ENCODE measurements at regions not wholly inside any gene's neighbourhood (a gene's known extent, or its start where the extent isn't known, plus 50 kb on each side); places are given as distances from the start of the nearest gene placed in this dataset.
"Not testable (repeated sequence)": the region's sequence is repeated elsewhere in the genome, so short reads cannot be mapped to it uniquely, and the experiment has no call there.

GRCh38 chr3:10676905-10677304 lies 139.1 kb upstream of the SLC6A11 start:
- H3K9me3 Mint-ChIP-seq, result no peaks in the 10 kb centered on the region
- no peak overlapping the region for H3K27ac Mint-ChIP-seq
- no peaks in the 10 kb centered on the region for H3K36me3 Mint-ChIP-seq (ENCODE audit: low read depth)
- DNase-seq, result no peak
- intact Hi-C loops (cut with micrococcal nuclease), result no loop called here
- H3K4me1 Mint-ChIP-seq, result no peaks in the 10 kb centered on the region
- no peak overlapping the region for H3K4me3 Mint-ChIP-seq
- peaks cover 8% of the 10 kb centered on the region for H3K27me3 Mint-ChIP-seq

- no peaks in the 10 kb centered on the region for H3K36me3 Mint-ChIP-seq (ENCODE audit: low read depth)
- intact Hi-C loops (cut with micrococcal nuclease), result no loop called here
- H3K27me3 Mint-ChIP-seq, result peaks cover 8% of the 10 kb centered on the region
- no peaks in the 10 kb centered on the region for H3K9me3 Mint-ChIP-seq
- H3K27ac Mint-ChIP-seq, result no peak overlapping the region
- no peaks in the 10 kb centered on the region for H3K4me1 Mint-ChIP-seq
- H3K4me3 Mint-ChIP-seq, result no peak overlapping the region
- no peak for DNase-seq
Measured at GRCh38 chr3:10678796-10679376, 137.1 kb upstream of the SLC6A11 start.

- DNase-seq, result no peak
- Mint-ChIP-seq H3K27ac (no peak overlapping the region), H3K9me3 (no peaks in the 10 kb centered on the region), H3K4me3 (no peak overlapping the region), H3K36me3 (ENCODE audit: low read depth) (no peaks in the 10 kb centered on the region), H3K27me3 (peaks cover 4% of the 10 kb centered on the region), H3K4me1 (no peaks in the 10 kb centered on the region)
- intact Hi-C loops (cut with micrococcal nuclease), result no loop called here
Measured at GRCh38 chr3:10680796-10681195, 135.2 kb upstream of the SLC6A11 start.

- Mint-ChIP-seq H3K4me1 (no peaks in the 10 kb centered on the region), H3K36me3 (ENCODE audit: low read depth) (no peaks in the 10 kb centered on the region), H3K4me3 (no peak overlapping the region), H3K9me3 (no peaks in the 10 kb centered on the region), H3K27ac (no peak overlapping the region), H3K27me3 (peaks cover 2% of the 10 kb centered on the region)
- intact Hi-C loops (cut with micrococcal nuclease), result no loop called here
- DNase-seq, result no peak
Measured at GRCh38 chr3:10682692-10683091, 133.3 kb upstream of the SLC6A11 start.

- Mint-ChIP-seq H3K4me1 (no peaks in the 10 kb centered on the region), H3K9me3 (no peaks in the 10 kb centered on the region), H3K4me3 (no peak overlapping the region), H3K36me3 (ENCODE audit: low read depth) (no peaks in the 10 kb centered on the region), H3K27ac (no peak overlapping the region), H3K27me3 (peaks cover 2% of the 10 kb centered on the region)
- no peak for DNase-seq
- intact Hi-C loops (cut with micrococcal nuclease), result no loop called here
Measured at GRCh38 chr3:10683106-10683505, 132.9 kb upstream of the SLC6A11 start.

GRCh38 chr3:10688126-10688525 lies 127.9 kb upstream of the SLC6A11 start:
- H3K27me3 Mint-ChIP-seq, result peaks cover 3% of the 10 kb centered on the region
- no peak overlapping the region for H3K27ac Mint-ChIP-seq
- intact Hi-C loops (cut with micrococcal nuclease), result no loop called here
- H3K4me3 Mint-ChIP-seq, result no peak overlapping the region
- DNase-seq, result no peak
- H3K4me1 Mint-ChIP-seq, result no peaks in the 10 kb centered on the region
- no peaks in the 10 kb centered on the region for H3K36me3 Mint-ChIP-seq (ENCODE audit: low read depth)
- H3K9me3 Mint-ChIP-seq, result no peaks in the 10 kb centered on the region

- H3K4me3 Mint-ChIP-seq, result no peak overlapping the region
- DNase-seq, result no peak
- H3K36me3 Mint-ChIP-seq (ENCODE audit: low read depth), result no peaks in the 10 kb centered on the region
- H3K4me1 Mint-ChIP-seq, result no peaks in the 10 kb centered on the region
- H3K9me3 Mint-ChIP-seq, result no peaks in the 10 kb centered on the region
- intact Hi-C loops (cut with micrococcal nuclease), result no loop called here
- H3K27ac Mint-ChIP-seq, result no peak overlapping the region
- H3K27me3 Mint-ChIP-seq, result peaks cover 3% of the 10 kb centered on the region
Measured at GRCh38 chr3:10688548-10689172, 127.4 kb upstream of the SLC6A11 start.

- intact Hi-C loops (cut with micrococcal nuclease), result no loop called here
- H3K27ac Mint-ChIP-seq, result no peak overlapping the region
- H3K4me1 Mint-ChIP-seq, result no peaks in the 10 kb centered on the region
- no peaks in the 10 kb centered on the region for H3K36me3 Mint-ChIP-seq (ENCODE audit: low read depth)
- H3K4me3 Mint-ChIP-seq, result no peak overlapping the region
- peaks cover 7% of the 10 kb centered on the region for H3K27me3 Mint-ChIP-seq
- no peaks in the 10 kb centered on the region for H3K9me3 Mint-ChIP-seq
- no peak for DNase-seq
Measured at GRCh38 chr3:10692039-10692622, 123.9 kb upstream of the SLC6A11 start.

- Mint-ChIP-seq H3K9me3 (no peaks in the 10 kb centered on the region), H3K27ac (no peak overlapping the region), H3K4me3 (no peak overlapping the region), H3K27me3 (peaks cover 9% of the 10 kb centered on the region), H3K36me3 (ENCODE audit: low read depth) (no peaks in the 10 kb centered on the region), H3K4me1 (no peaks in the 10 kb centered on the region)
- intact Hi-C loops (cut with micrococcal nuclease), result no loop called here
- DNase-seq, result no peak
Measured at GRCh38 chr3:10693457-10693856, 122.6 kb upstream of the SLC6A11 start.

GRCh38 chr3:10694179-10694578 lies 121.8 kb upstream of the SLC6A11 start:
- Mint-ChIP-seq H3K27me3 (peaks cover 9% of the 10 kb centered on the region), H3K4me3 (no peak overlapping the region), H3K27ac (no peak overlapping the region), H3K36me3 (ENCODE audit: low read depth) (no peaks in the 10 kb centered on the region), H3K9me3 (no peaks in the 10 kb centered on the region), H3K4me1 (no peaks in the 10 kb centered on the region)
- intact Hi-C loops (cut with micrococcal nuclease), result no loop called here
- no peak for DNase-seq

GRCh38 chr3:10695186-10695585 lies 120.8 kb upstream of the SLC6A11 start:
- DNase-seq; H3K4me3 Mint-ChIP-seq; H3K9me3 Mint-ChIP-seq; H3K4me1 Mint-ChIP-seq; H3K36me3 Mint-ChIP-seq (ENCODE audit: low read depth); H3K27me3 Mint-ChIP-seq; intact Hi-C loops (cut with micrococcal nuclease); H3K27ac Mint-ChIP-seq: not testable (repeated sequence)

- no peak for DNase-seq
- Mint-ChIP-seq H3K36me3 (ENCODE audit: low read depth) (no peaks in the 10 kb centered on the region), H3K4me1 (no peaks in the 10 kb centered on the region), H3K27ac (no peak overlapping the region), H3K4me3 (no peak overlapping the region), H3K27me3 (peaks cover 7% of the 10 kb centered on the region), H3K9me3 (no peaks in the 10 kb centered on the region)
- intact Hi-C loops (cut with micrococcal nuclease), result no loop called here
Measured at GRCh38 chr3:10695595-10696285, 120.3 kb upstream of the SLC6A11 start.

- Mint-ChIP-seq H3K4me3 (no peak overlapping the region), H3K27ac (no peak overlapping the region), H3K27me3 (peaks cover 15% of the 10 kb centered on the region)
Measured at GRCh38 chr3:10697918-10698317, 118.1 kb upstream of the SLC6A11 start.

GRCh38 chr3:10700821-10701220 lies 115.2 kb upstream of the SLC6A11 start:
- Mint-ChIP-seq H3K4me3 (no peak overlapping the region), H3K36me3 (ENCODE audit: low read depth) (no peaks in the 10 kb centered on the region), H3K27me3 (peaks cover 32% of the 10 kb centered on the region), H3K27ac (no peak overlapping the region), H3K9me3 (no peaks in the 10 kb centered on the region), H3K4me1 (no peaks in the 10 kb centered on the region)
- no peak for DNase-seq
- intact Hi-C loops (cut with micrococcal nuclease), result no loop called here

More at GRCh38 chr3:10697918-10698317, 118.1 kb upstream of the SLC6A11 start:
- Mint-ChIP-seq H3K36me3 (ENCODE audit: low read depth) (no peaks in the 10 kb centered on the region), H3K9me3 (no peaks in the 10 kb centered on the region), H3K4me1 (no peaks in the 10 kb centered on the region)
- intact Hi-C loops (cut with micrococcal nuclease), result no loop called here
- DNase-seq, result no peak

Data from activated CD4-positive, alpha-beta T cell treated with anti-CD3 and anti-CD28 coated beads, Interleukin-2, amount 10 ng/mL, durations not matched to agents 24 days and 14 days (primary cell).